ENCODE measurements at regions not wholly inside any gene's neighbourhood (a gene's known extent, or its start where the extent isn't known, plus 50 kb on each side); places are given as distances from the start of the nearest gene placed in this dataset.

DNA sequence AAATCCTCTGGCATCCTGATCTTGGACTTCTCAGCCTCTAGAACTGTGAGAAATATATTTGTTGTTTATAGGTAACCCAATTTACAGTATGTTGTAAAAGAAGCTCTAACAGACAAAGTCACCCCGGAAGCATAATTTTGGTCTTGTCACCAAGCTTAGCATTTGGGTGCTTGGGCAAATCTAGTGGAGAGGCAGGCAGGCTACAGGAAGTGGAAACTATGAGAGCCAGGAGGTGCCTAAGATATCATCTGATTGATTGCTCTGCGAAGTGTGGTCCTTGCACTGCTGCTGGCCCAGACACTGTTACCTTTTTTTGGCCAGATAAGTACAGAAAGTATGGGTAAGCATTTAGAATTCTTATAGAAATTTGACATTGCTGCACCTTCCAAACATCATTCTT lies 102.9 kb downstream of the CDC42EP3 start:
- Histone ChIP-seq H3K36me3 (no peaks in the 10 kb centered on the region), H3K27me3 (no peaks in the 10 kb centered on the region), H3K9me3 (no peaks in the 10 kb centered on the region), H3K4me1 (peaks cover 10 to 72% (median 54%) of the 10 kb centered on the region in 4 donors), H3K27ac (replicated peaks in 1 of 4) (peak overlapping the region in 2 of 4 donors; percentile 58 to 66), H3K4me3 (no peak overlapping the region)
- intact Hi-C loops (cut with DNase I) = no loop called here
- no peak for DNase-seq (ENCODE audit: extremely low spot score)
- TF ChIP-seq POLR2A (IDR thresholded peaks at IDR 0.05; ENCODE audit: low read depth) = no peak
- no peak for TF ChIP-seq EP300 (IDR thresholded peaks at IDR 0.05)
- no peak for TF ChIP-seq POLR2AphosphoS5 (IDR thresholded peaks at IDR 0.05)
- TF ChIP-seq CTCF (IDR thresholded peaks at IDR 0.05) = no peak
- 83% methylated on average over 2 of the region's 2 CpGs for WGBS

DNA sequence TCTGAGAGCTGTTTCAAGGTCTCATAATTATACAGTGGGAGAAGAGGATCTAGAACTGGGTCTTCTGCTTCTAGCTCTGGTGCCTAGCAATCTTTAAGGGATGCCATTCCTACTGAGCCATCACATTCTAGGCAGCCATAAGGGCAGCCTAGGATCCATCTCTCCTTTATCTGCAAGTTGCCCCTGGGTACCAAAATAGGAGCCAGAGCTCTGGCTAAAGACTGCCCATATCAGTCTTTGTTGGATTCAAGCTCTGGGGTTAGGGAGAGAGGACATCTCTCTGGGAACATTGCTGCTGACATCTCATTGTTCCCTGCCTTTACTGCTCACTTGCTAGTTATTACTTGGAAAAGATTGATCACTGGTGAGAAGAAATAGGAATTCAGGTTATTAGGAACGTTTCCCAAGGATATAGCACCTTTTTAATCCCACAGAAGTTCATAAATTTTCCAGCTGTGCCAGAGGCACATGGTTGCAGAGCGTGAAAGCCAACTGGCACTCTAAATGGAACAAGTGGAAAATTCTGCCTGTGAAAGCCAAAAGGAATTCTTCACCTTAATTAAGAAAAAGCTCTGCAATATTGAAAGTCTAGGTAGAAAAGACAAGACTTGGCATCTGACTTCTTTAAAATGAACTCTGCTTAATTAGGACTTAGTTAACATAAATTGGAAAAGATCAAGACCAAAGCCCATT lies 102.2 kb downstream of the CDC42EP3 start:
- intact Hi-C loops (cut with DNase I) = no loop called here
- no peaks in the 10 kb centered on the region for H3K36me3 ChIP-seq
- peaks cover 10 to 72% (median 51%) of the 10 kb centered on the region in 4 donors for H3K4me1 ChIP-seq
- 32% methylated on average over 2 of the region's 2 CpGs for WGBS
- no peak overlapping the region for H3K4me3 ChIP-seq
- no peaks in the 10 kb centered on the region for H3K9me3 ChIP-seq
- peak overlapping the region; percentile 40 to 66 (median 57) for H3K27ac ChIP-seq (replicated peaks in 1 of 4)
- no peaks in the 10 kb centered on the region for H3K27me3 ChIP-seq
- no peak for DNase-seq (ENCODE audit: extremely low spot score)
- TF ChIP-seq POLR2AphosphoS5 (IDR thresholded peaks at IDR 0.05) (no peak), EP300 (IDR thresholded peaks at IDR 0.05) (no peak), POLR2A (IDR thresholded peaks at IDR 0.05; ENCODE audit: low read depth) (no peak), CTCF (IDR thresholded peaks at IDR 0.05) (no peak)

DNA sequence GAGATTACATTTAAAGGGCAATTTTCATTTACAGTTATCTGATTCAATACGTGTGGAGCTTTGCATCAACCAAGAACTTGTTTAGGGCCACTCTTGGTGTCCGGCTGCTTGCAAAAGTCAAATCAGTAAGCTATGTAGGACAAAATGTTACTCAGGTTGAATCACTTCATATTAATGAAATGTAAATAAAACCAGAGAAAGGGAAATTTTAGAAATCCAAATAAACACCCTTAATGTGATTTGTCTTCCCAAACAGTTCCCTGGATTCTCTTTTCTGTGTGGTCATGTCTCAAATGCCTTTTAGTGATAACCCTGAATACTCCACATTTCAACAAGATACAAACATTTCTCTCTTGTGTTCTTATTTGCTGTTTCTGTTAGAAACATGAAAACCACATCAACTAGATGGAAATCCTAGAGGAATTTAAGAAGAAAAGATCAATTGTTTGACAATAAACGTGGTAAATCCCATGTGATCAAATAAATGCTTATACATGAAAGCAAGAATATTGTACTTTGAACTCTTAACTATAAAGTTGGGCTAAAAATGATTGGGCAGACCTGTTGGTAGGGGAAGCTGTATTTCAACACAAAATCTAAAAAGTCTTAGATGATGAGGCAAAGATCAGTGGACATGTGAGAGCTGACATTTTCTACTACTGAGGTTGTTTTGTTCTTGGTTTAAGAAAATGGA lies 101.3 kb downstream of the CDC42EP3 start:
- WGBS = 63% methylated on average over 3 of the region's 3 CpGs
- peaks cover 10 to 72% (median 46%) of the 10 kb centered on the region in 4 donors for H3K4me1 ChIP-seq
- DNase-seq (ENCODE audit: extremely low spot score) = no peak
- peak overlapping the region; percentile 40 to 66 (median 57) for H3K27ac ChIP-seq (replicated peaks in 1 of 4)
- no peak overlapping the region for H3K4me3 ChIP-seq
- no peaks in the 10 kb centered on the region for H3K9me3 ChIP-seq
- TF ChIP-seq EP300 (IDR thresholded peaks at IDR 0.05) (no peak), CTCF (IDR thresholded peaks at IDR 0.05) (no peak)
- intact Hi-C loops (cut with DNase I) = no loop called here
- no peaks in the 10 kb centered on the region for H3K36me3 ChIP-seq
- H3K27me3 ChIP-seq = no peaks in the 10 kb centered on the region

- Histone ChIP-seq H3K4me1 (peaks cover 10 to 65% (median 42%) of the 10 kb centered on the region in 4 donors), H3K27ac (replicated peaks in 1 of 4) (peak overlapping the region; percentile 14 to 66 (median 43)), H3K4me3 (no peak overlapping the region), H3K36me3 (no peaks in the 10 kb centered on the region), H3K27me3 (no peaks in the 10 kb centered on the region), H3K9me3 (no peaks in the 10 kb centered on the region)
- DNase-seq (ENCODE audit: extremely low spot score) = no peak
- WGBS = 46% methylated on average over 6 of the region's 6 CpGs
- no peak for TF ChIP-seq POLR2A (IDR thresholded peaks at IDR 0.05; ENCODE audit: low read depth)
- peak in 1 of 2 donors; percentile 19 for TF ChIP-seq POLR2AphosphoS5 (IDR thresholded peaks at IDR 0.05)
- TF ChIP-seq EP300 (IDR thresholded peaks at IDR 0.05) = no peak
- intact Hi-C loops (cut with DNase I) = no loop called here
Measured at GRCh38 chr2:37570773-37571586, 100.5 kb downstream of the CDC42EP3 start.

Measured in esophagus muscularis mucosa (tissue), 4 donors.